Lung (tissue), 11 donors: ENCODE measurements at regions not wholly inside any gene's neighbourhood (a gene's known extent, or its start where the extent isn't known, plus 50 kb on each side); places are given as distances from the start of the nearest gene placed in this dataset.

Experiments used
- ATAC-seq: fragments of 200-7000 bp; cut with Tn5 transposase; one replicate; pipeline ENCODE4 v1.9.1; 2020; ENCODE audit warnings: moderate number of reproducible peaks; ENCODE audit not compliant: insufficient read depth, low FRiP score
- DNase-seq, 3 donors: peaks; one replicate each; pipeline ENCODE4 v3.0.0-alpha.2; 2013 to 2017
- H3K27ac ChIP-seq, 2 donors: one replicate each; pipeline ENCODE4 v1.5.1; 2013; ENCODE audit warnings: mild to moderate bottlenecking in 2 of 2, moderate library complexity in 2 of 2, control low read depth in 1 of 2, inconsistent platforms in 1 of 2, low read depth in 1 of 2, low read length in 1 of 2
- H3K27me3 ChIP-seq, 3 donors: one replicate each; pipeline ENCODE4 v1.5.1; 2013; ENCODE audit warnings: low read length in 2 of 3; ENCODE audit not compliant: control insufficient read depth in 3 of 3, insufficient read depth in 3 of 3
- H3K36me3 ChIP-seq, 4 donors: one replicate each; pipeline ENCODE4 v1.5.1; 2013; ENCODE audit warnings: low read length in 4 of 4, mild to moderate bottlenecking in 1 of 4, moderate library complexity in 1 of 4; ENCODE audit not compliant: control insufficient read depth in 4 of 4, insufficient read depth in 4 of 4
- H3K4me1 ChIP-seq, 5 donors: one replicate each; pipeline ENCODE4 v1.5.1; 2013; ENCODE audit warnings: low read length in 5 of 5, mild to moderate bottlenecking in 2 of 5, moderate library complexity in 1 of 5; ENCODE audit not compliant: control insufficient read depth in 5 of 5, insufficient read depth in 5 of 5
- H3K4me3 ChIP-seq: one replicate; pipeline ENCODE4 v1.5.1; 2013; ENCODE audit warnings: mild to moderate bottlenecking, control low read depth, moderate library complexity
- H3K9ac ChIP-seq, 2 donors: one replicate each; pipeline ENCODE4 v1.5.1; 2013; ENCODE audit warnings: low read length in 2 of 2, control low read depth in 1 of 2; ENCODE audit not compliant: insufficient read depth in 1 of 2
- H3K9me3 ChIP-seq, 4 donors: one replicate each; pipeline ENCODE4 v1.5.1; 2013; ENCODE audit warnings: low read length in 3 of 4, mild to moderate bottlenecking in 1 of 4, moderate library complexity in 1 of 4; ENCODE audit not compliant: control insufficient read depth in 4 of 4, insufficient read depth in 3 of 4
- CTCF ChIP-seq: IDR thresholded peaks from 2 replicates; pipeline ENCODE4 v1.5.1; 2012; ENCODE audit warnings: mild to moderate bottlenecking; ENCODE audit errors: control extremely low read depth, extremely low read depth
- WGBS, 2 donors: extraction: QIAGEN DNeasy Blood & Tissue Kit; methylation state at CpG; one replicate each; pipeline ENCODE4 v1.1.7; 2013; 5-methylcytosine and 5-hydroxymethylcytosine counted together
- donor health status: control.
- donor health status: control.
- donor health status: Bipolar disorder and iron deficiency.
- donor health status: healthy.
- donor health status: DM: yes; HTN: yes; CAD: no.

- H3K9me3 ChIP-seq: peaks cover 0 to 2% (median 0%) of the 10 kb centered on the region in 4 donors
- DNase-seq (no peak), ATAC-seq (no peak)
- H3K27ac ChIP-seq: no peak overlapping the region
- H3K4me1 ChIP-seq: no peaks in the 10 kb centered on the region
- 92 to 94% methylated on average over 4 of the region's 4 CpGs for WGBS, 2 donors
- H3K27me3 ChIP-seq: no peaks in the 10 kb centered on the region
- no peak overlapping the region for H3K4me3 ChIP-seq
- H3K9ac ChIP-seq: no peak overlapping the region
- H3K36me3 ChIP-seq: no peaks in the 10 kb centered on the region
- TF ChIP-seq CTCF: no peak
These were observed 1579.6 kb upstream of the SLC10A2 start for GRCh38 chr13:104645786-104646185.

GRCh38 chr13:104641309-104641708 is 1575.1 kb upstream of the SLC10A2 start:
- Histone ChIP-seq H3K27ac (no peak overlapping the region), H3K4me3 (no peak overlapping the region)

GRCh38 chr13:104635879-104636278 is 1569.7 kb upstream of the SLC10A2 start:
- ATAC-seq (no peak), DNase-seq (no peak)
- H3K9ac ChIP-seq: no peak overlapping the region
- no peaks in the 10 kb centered on the region for H3K27me3 ChIP-seq
- peaks cover 0 to 20% (median 4%) of the 10 kb centered on the region in 5 donors for H3K4me1 ChIP-seq
- no peaks in the 10 kb centered on the region for H3K36me3 ChIP-seq
- no peak overlapping the region for H3K4me3 ChIP-seq
- no peak for TF ChIP-seq CTCF
- H3K9me3 ChIP-seq: no peaks in the 10 kb centered on the region
- 78 to 85% methylated on average over 5 of the region's 5 CpGs for WGBS, 2 donors
- H3K27ac ChIP-seq: no peak overlapping the region

More at GRCh38 chr13:104641309-104641708, 1575.1 kb upstream of the SLC10A2 start:
- Histone ChIP-seq H3K9ac (no peak overlapping the region), H3K36me3 (no peaks in the 10 kb centered on the region), H3K4me1 (no peaks in the 10 kb centered on the region), H3K9me3 (no peaks in the 10 kb centered on the region), H3K27me3 (no peaks in the 10 kb centered on the region)
- TF ChIP-seq CTCF: no peak
- 76 to 82% methylated on average over 5 of the region's 5 CpGs for WGBS, 2 donors
- DNase-seq (no peak), ATAC-seq (no peak)

- Histone ChIP-seq H3K27me3 (no peaks in the 10 kb centered on the region), H3K27ac (no peak overlapping the region), H3K9me3 (no peaks in the 10 kb centered on the region), H3K9ac (no peak overlapping the region), H3K4me1 (peaks cover 0 to 20% (median 4%) of the 10 kb centered on the region in 5 donors), H3K36me3 (no peaks in the 10 kb centered on the region), H3K4me3 (no peak overlapping the region)
- ATAC-seq (no peak), DNase-seq (no peak)
- 91 to 94% methylated on average over 2 of the region's 2 CpGs for WGBS, 2 donors
- TF ChIP-seq CTCF: no peak
These were observed 1567.8 kb upstream of the SLC10A2 start for GRCh38 chr13:104634016-104634415.
